Right renal pelvis (tissue), 4 donors: ENCODE measurements at regions not wholly inside any gene's neighbourhood (a gene's known extent, or its start where the extent isn't known, plus 50 kb on each side); places are given as distances from the start of the nearest gene placed in this dataset.
"Not testable (repeated sequence)": the region's sequence is repeated elsewhere in the genome, so short reads cannot be mapped to it uniquely, and the experiment has no call there.

Source experiments
- DNase-seq, 4 donors: peaks; one replicate each; pipeline ENCODE4 v3.0.0-alpha.2; 2013; ENCODE audit warnings: low read depth in 4 of 4, low spot score in 3 of 4, missing footprints in 1 of 4

- DNase-seq: no peak
Observed at GRCh38 chr11:38476808-38477575, 1879.0 kb upstream of the RAG2 start.

- DNase-seq: no peak
Observed at GRCh38 chr11:38461751-38462150, 1863.7 kb upstream of the RAG2 start.

GRCh38 chr11:38460896-38461295 lies 1862.9 kb upstream of the RAG2 start:
- DNase-seq: peak; percentile 54 to 61 (median 58)

- no peak for DNase-seq
Observed at GRCh38 chr11:38460429-38460828, 1862.4 kb upstream of the RAG2 start.

GRCh38 chr11:38456371-38456770 lies 1858.3 kb upstream of the RAG2 start:
- DNase-seq: no peak

GRCh38 chr11:38448284-38448683 lies 1850.2 kb upstream of the RAG2 start:
- no peak for DNase-seq

GRCh38 chr11:38446336-38446735 lies 1848.3 kb upstream of the RAG2 start:
- DNase-seq: no peak

- no peak for DNase-seq
Observed at GRCh38 chr11:38438091-38438490, 1840.1 kb upstream of the RAG2 start.

GRCh38 chr11:38425578-38425977 lies 1827.5 kb upstream of the RAG2 start:
- DNase-seq: no peak

GRCh38 chr11:38423042-38423441 lies 1825.0 kb upstream of the RAG2 start:
- no peak for DNase-seq

GRCh38 chr11:38416141-38416540 lies 1818.1 kb upstream of the RAG2 start:
- DNase-seq: no peak

- no peak for DNase-seq
Observed at GRCh38 chr11:38411149-38411548, 1813.1 kb upstream of the RAG2 start.

GRCh38 chr11:38402063-38402462 lies 1804.0 kb upstream of the RAG2 start:
- DNase-seq: no peak

- DNase-seq: no peak
Observed at GRCh38 chr11:38392176-38392575, 1794.1 kb upstream of the RAG2 start.

- no peak for DNase-seq
Observed at GRCh38 chr11:38384568-38384967, 1786.5 kb upstream of the RAG2 start.

GRCh38 chr11:38365274-38365673 lies 1767.2 kb upstream of the RAG2 start:
- no peak for DNase-seq

- no peak for DNase-seq
Observed at GRCh38 chr11:38356255-38356654, 1758.2 kb upstream of the RAG2 start.

- no peak for DNase-seq
Observed at GRCh38 chr11:38345286-38345685, 1747.2 kb upstream of the RAG2 start.

- DNase-seq: not testable (repeated sequence)
Observed at GRCh38 chr11:38341612-38342011, 1743.6 kb upstream of the RAG2 start.

GRCh38 chr11:38339835-38340440 lies 1741.9 kb upstream of the RAG2 start:
- no peak for DNase-seq

- not testable (repeated sequence) for DNase-seq
Observed at GRCh38 chr11:38338022-38338421, 1740.0 kb upstream of the RAG2 start.

GRCh38 chr11:38332046-38332445 lies 1734.0 kb upstream of the RAG2 start:
- DNase-seq: no peak
